Neural progenitor cell (in vitro differentiated cells): ENCODE measurements at regions not wholly inside any gene's neighbourhood (a gene's known extent, or its start where the extent isn't known, plus 50 kb on each side); places are given as distances from the start of the nearest gene placed in this dataset.

ENCODE experiments used
- DNase-seq: peaks from one replicate; pipeline ENCODE4 v3.0.0-alpha.2; 2016; ENCODE audit warnings: low spot score
- H2AFZ ChIP-seq: fragments of 200-600 bp; sonication (generic); replicated peaks from 2 replicates; pipeline ENCODE4 v1.6.1; 2016; ENCODE audit warnings: antibody characterized with exemption
- H3F3A ChIP-seq: fragments of 200-600 bp; sonication (generic); 2 replicates; pipeline ENCODE4 v1.6.1; 2016; ENCODE audit warnings: antibody characterized with exemption, low read depth
- H3K27ac ChIP-seq: fragments of 200-600 bp; sonication (generic); 2 replicates; pipeline ENCODE4 v1.5.1; 2016; ENCODE audit warnings: mild to moderate bottlenecking
- H3K27me3 ChIP-seq: fragments of 200-600 bp; sonication (generic); 2 replicates; pipeline ENCODE4 v1.6.1; 2016; ENCODE audit warnings: mild to moderate bottlenecking, moderate library complexity
- H3K36me3 ChIP-seq: fragments of 200-600 bp; sonication (generic); 2 replicates; pipeline ENCODE4 v1.5.1; 2016
- H3K4me1 ChIP-seq: fragments of 200-600 bp; sonication (generic); 2 replicates; pipeline ENCODE4 v1.6.1; 2016; ENCODE audit warnings: mixed run types
- H3K4me2 ChIP-seq: fragments of 200-600 bp; sonication (generic); 2 replicates; pipeline ENCODE4 v1.6.1; 2016
- H3K4me3 ChIP-seq: fragments of 200-600 bp; sonication (generic); 2 replicates; pipeline ENCODE4 v1.5.1; 2016
- H3K79me2 ChIP-seq: fragments of 200-600 bp; sonication (generic); 2 replicates; pipeline ENCODE4 v1.6.1; 2016; ENCODE audit warnings: low read depth
- H3K9ac ChIP-seq: fragments of 200-600 bp; sonication (generic); 2 replicates; pipeline ENCODE4 v1.6.1; 2016
- H3K9me3 ChIP-seq: fragments of 200-600 bp; sonication (generic); 2 replicates; pipeline ENCODE4 v1.5.1; 2016; ENCODE audit warnings: low read depth
- H4K20me1 ChIP-seq: fragments of 200-600 bp; sonication (generic); 2 replicates; pipeline ENCODE4 v1.6.1; 2016; ENCODE audit warnings: low read depth
- H3K27ac Mint-ChIP-seq: 3 replicates; pipeline ENCODE4 v1.8.0; 2021; ENCODE audit warnings: mixed read lengths
- H3K27me3 Mint-ChIP-seq: 2 replicates; pipeline ENCODE4 v1.8.0; 2022; ENCODE audit warnings: low read depth, mild to moderate bottlenecking, inconsistent platforms, moderate library complexity, mixed read lengths; ENCODE audit not compliant: insufficient read depth
- H3K36me3 Mint-ChIP-seq: 3 replicates; pipeline ENCODE4 v1.8.0; 2021; ENCODE audit warnings: mixed read lengths
- H3K4me1 Mint-ChIP-seq: 3 replicates; pipeline ENCODE4 v1.8.0; 2021; ENCODE audit warnings: mixed read lengths
- H3K4me3 Mint-ChIP-seq: 3 replicates; pipeline ENCODE4 v1.8.0; 2021; ENCODE audit warnings: mild to moderate bottlenecking, moderate library complexity, mixed read lengths
- H3K9me3 Mint-ChIP-seq: 3 replicates; pipeline ENCODE4 v1.8.0; 2020; ENCODE audit warnings: mixed read lengths
- CTCF ChIP-seq: fragments of 200-600 bp; sonication (generic); IDR thresholded peaks from 2 replicates; pipeline ENCODE4 v1.5.1; 2017; ENCODE audit warnings: antibody characterized with exemption, mild to moderate bottlenecking
- EZH2 ChIP-seq: fragments of 200-600 bp; sonication (generic); IDR thresholded peaks from 2 replicates; pipeline ENCODE4 v1.6.1; 2017; ENCODE audit warnings: antibody characterized with exemption, mild to moderate bottlenecking, moderate library complexity
- EZH2phosphoT487 ChIP-seq: fragments of 200-600 bp; sonication (generic); IDR thresholded peaks from 2 replicates; pipeline ENCODE4 v1.6.1; 2017; ENCODE audit warnings: antibody characterized with exemption

GRCh38 chr11:33448461-33449130 is 191.4 kb downstream of the HIPK3 start:
- Histone ChIP-seq H3K4me1 (no peaks in the 10 kb centered on the region), H3K9ac (no peak overlapping the region), H3K9me3 (no peaks in the 10 kb centered on the region), H3F3A (no peaks in the 10 kb centered on the region), H2AFZ (no peak overlapping the region), H3K4me2 (no peak overlapping the region), H3K27me3 (no peaks in the 10 kb centered on the region), H4K20me1 (no peaks in the 10 kb centered on the region), H3K27ac (no peak overlapping the region), H3K36me3 (no peaks in the 10 kb centered on the region), H3K79me2 (no peaks in the 10 kb centered on the region), H3K4me3 (no peak overlapping the region)
- Mint-ChIP-seq H3K4me3 (no peak overlapping the region), H3K36me3 (no peaks in the 10 kb centered on the region), H3K27ac (no peak overlapping the region), H3K27me3 (peaks cover 2% of the 10 kb centered on the region), H3K9me3 (no peaks in the 10 kb centered on the region), H3K4me1 (no peaks in the 10 kb centered on the region)
- no peak for DNase-seq
- no peak for TF ChIP-seq EZH2phosphoT487
- TF ChIP-seq EZH2, result no peak
- TF ChIP-seq CTCF, result no peak

GRCh38 chr11:33445761-33446161 is 188.6 kb downstream of the HIPK3 start:
- no peak overlapping the region for H3K4me2 ChIP-seq

GRCh38 chr11:33444835-33445594 is 187.8 kb downstream of the HIPK3 start:
- Mint-ChIP-seq H3K27ac (no peak overlapping the region), H3K27me3 (peaks cover 2% of the 10 kb centered on the region), H3K4me1 (no peaks in the 10 kb centered on the region), H3K4me3 (no peak overlapping the region), H3K36me3 (no peaks in the 10 kb centered on the region), H3K9me3 (peaks cover 5% of the 10 kb centered on the region)
- TF ChIP-seq EZH2phosphoT487 (no peak), CTCF (no peak), EZH2 (no peak)
- H3K36me3 ChIP-seq, result no peaks in the 10 kb centered on the region
- no peak overlapping the region for H2AFZ ChIP-seq
- no peaks in the 10 kb centered on the region for H3K4me1 ChIP-seq
- H3K4me2 ChIP-seq, result no peak overlapping the region
- H3K9ac ChIP-seq, result no peak overlapping the region
- no peaks in the 10 kb centered on the region for H3K9me3 ChIP-seq
- H3K27me3 ChIP-seq, result no peaks in the 10 kb centered on the region
- H3K27ac ChIP-seq, result no peak overlapping the region
- DNase-seq, result no peak
- no peak overlapping the region for H3K4me3 ChIP-seq
- H3K79me2 ChIP-seq, result no peaks in the 10 kb centered on the region
- H3F3A ChIP-seq, result no peaks in the 10 kb centered on the region
- no peaks in the 10 kb centered on the region for H4K20me1 ChIP-seq

More at GRCh38 chr11:33445761-33446161, 188.6 kb downstream of the HIPK3 start:
- Histone ChIP-seq H3K4me1 (no peaks in the 10 kb centered on the region), H3K9ac (no peak overlapping the region), H3K79me2 (no peaks in the 10 kb centered on the region), H3K4me3 (no peak overlapping the region), H2AFZ (no peak overlapping the region), H3K36me3 (no peaks in the 10 kb centered on the region), H4K20me1 (no peaks in the 10 kb centered on the region), H3K9me3 (no peaks in the 10 kb centered on the region), H3K27me3 (no peaks in the 10 kb centered on the region), H3F3A (no peaks in the 10 kb centered on the region), H3K27ac (no peak overlapping the region)
- no peaks in the 10 kb centered on the region for H3K36me3 Mint-ChIP-seq
- H3K4me1 Mint-ChIP-seq, result no peaks in the 10 kb centered on the region
- DNase-seq, result no peak
- TF ChIP-seq EZH2 (no peak), EZH2phosphoT487 (no peak), CTCF (no peak)
- H3K4me3 Mint-ChIP-seq, result no peak overlapping the region
- peaks cover 5% of the 10 kb centered on the region for H3K9me3 Mint-ChIP-seq
- H3K27me3 Mint-ChIP-seq, result peaks cover 2% of the 10 kb centered on the region
- no peak overlapping the region for H3K27ac Mint-ChIP-seq
